Amniotic stem cell (primary cell): ENCODE measurements at regions not wholly inside any gene's neighbourhood (a gene's known extent, or its start where the extent isn't known, plus 50 kb on each side); places are given as distances from the start of the nearest gene placed in this dataset.
"Not testable (repeated sequence)": the region's sequence is repeated elsewhere in the genome, so short reads cannot be mapped to it uniquely, and the experiment has no call there.

Source experiments
- DNase-seq: peaks from one replicate; lab custom pipeline; 2025; lab: John Stamatoyannopoulos, UW

GRCh38 chr11:87970762-87971161, 204.5 kb downstream of the RAB38 start:
- no peak for DNase-seq

GRCh38 chr11:87967459-87967858, 207.8 kb downstream of the RAB38 start:
- no peak for DNase-seq

- DNase-seq: no peak
Measured at GRCh38 chr11:87966694-87967093, 208.5 kb downstream of the RAB38 start.

- no peak for DNase-seq
Measured at GRCh38 chr11:87966216-87966615, 209.0 kb downstream of the RAB38 start.

GRCh38 chr11:87961606-87962005, 213.6 kb downstream of the RAB38 start:
- no peak for DNase-seq

- DNase-seq: no peak
Measured at GRCh38 chr11:87957961-87958360, 217.3 kb downstream of the RAB38 start.

- DNase-seq: no peak
Measured at GRCh38 chr11:87954476-87954875, 220.8 kb downstream of the RAB38 start.

GRCh38 chr11:87942786-87943185, 232.5 kb downstream of the RAB38 start:
- no peak for DNase-seq

GRCh38 chr11:87934182-87934581, 241.1 kb downstream of the RAB38 start:
- no peak for DNase-seq

- DNase-seq: no peak
Measured at GRCh38 chr11:87926250-87926970, 248.8 kb downstream of the RAB38 start.

- DNase-seq: no peak
Measured at GRCh38 chr11:87924125-87924524, 251.1 kb downstream of the RAB38 start.

GRCh38 chr11:87917111-87917510, 258.1 kb downstream of the RAB38 start:
- no peak for DNase-seq

GRCh38 chr11:87909178-87909577, 266.1 kb downstream of the RAB38 start:
- no peak for DNase-seq

- no peak for DNase-seq
Measured at GRCh38 chr11:87908086-87908485, 267.2 kb downstream of the RAB38 start.

- DNase-seq: no peak
Measured at GRCh38 chr11:87903345-87903744, 271.9 kb downstream of the RAB38 start.

- DNase-seq: no peak
Measured at GRCh38 chr11:87901341-87901740, 273.9 kb downstream of the RAB38 start.

- DNase-seq: no peak
Measured at GRCh38 chr11:87897921-87898320, 277.3 kb downstream of the RAB38 start.

GRCh38 chr11:87897071-87897470, 278.2 kb downstream of the RAB38 start:
- DNase-seq: no peak

- DNase-seq: no peak
Measured at GRCh38 chr11:87894961-87895360, 280.3 kb downstream of the RAB38 start.

GRCh38 chr11:87892291-87892690, 283.0 kb downstream of the RAB38 start:
- no peak for DNase-seq

- DNase-seq: no peak
Measured at GRCh38 chr11:87889126-87889525, 286.1 kb downstream of the RAB38 start.

GRCh38 chr11:87885084-87885483, 290.2 kb downstream of the RAB38 start:
- not testable (repeated sequence) for DNase-seq

- no peak for DNase-seq
Measured at GRCh38 chr11:87879118-87879517, 296.1 kb downstream of the RAB38 start.

- peak; percentile 14 for DNase-seq
Measured at GRCh38 chr11:87878373-87878825, 296.8 kb downstream of the RAB38 start.
